IPS DF 6.9 (cell line): ENCODE measurements at regions not wholly inside any gene's neighbourhood (a gene's known extent, or its start where the extent isn't known, plus 50 kb on each side); places are given as distances from the start of the nearest gene placed in this dataset.

Experiments used
- DNase-seq: peaks from one replicate; pipeline ENCODE4 v3.0.0-alpha.2; 2013; ENCODE audit warnings: low read depth, low spot score
- H3K27ac ChIP-seq: one replicate; pipeline ENCODE4 v1.5.1; 2013; ENCODE audit warnings: low read length, control low read depth
- H3K27me3 ChIP-seq: 2 replicates; pipeline ENCODE4 v1.6.1; 2013; ENCODE audit warnings: mild to moderate bottlenecking, low read length; ENCODE audit not compliant: control insufficient read depth, insufficient read depth
- H3K36me3 ChIP-seq: 2 replicates; pipeline ENCODE4 v1.6.1; 2013; ENCODE audit warnings: low read length; ENCODE audit not compliant: control insufficient read depth, insufficient read depth
- H3K4me1 ChIP-seq: 2 replicates; pipeline ENCODE4 v1.6.1; 2013; ENCODE audit warnings: low read length; ENCODE audit not compliant: control insufficient read depth, insufficient read depth
- H3K4me3 ChIP-seq: 2 replicates; pipeline ENCODE4 v1.5.1; 2013; ENCODE audit warnings: mild to moderate bottlenecking, low read length
- H3K9me3 ChIP-seq: 2 replicates; pipeline ENCODE4 v1.6.1; 2013; ENCODE audit warnings: low read length, inconsistent platforms; ENCODE audit not compliant: control insufficient read depth, insufficient read depth
- WGBS: extraction: QIAGEN DNeasy Blood & Tissue Kit; methylation state at CpG from one replicate; pipeline ENCODE4 v1.1.7; 2013; ENCODE audit warnings: mixed read lengths, missing lambda C conversion rate; ENCODE audit not compliant: insufficient read length, insufficient coverage; 5-methylcytosine and 5-hydroxymethylcytosine counted together

GRCh38 chr10:111973826-111974225 lies 209.7 kb downstream of the GPAM start:
- DNase-seq: no peak
- WGBS: no CpG with 5 or more reads among the region's 1 CpG

DNA sequence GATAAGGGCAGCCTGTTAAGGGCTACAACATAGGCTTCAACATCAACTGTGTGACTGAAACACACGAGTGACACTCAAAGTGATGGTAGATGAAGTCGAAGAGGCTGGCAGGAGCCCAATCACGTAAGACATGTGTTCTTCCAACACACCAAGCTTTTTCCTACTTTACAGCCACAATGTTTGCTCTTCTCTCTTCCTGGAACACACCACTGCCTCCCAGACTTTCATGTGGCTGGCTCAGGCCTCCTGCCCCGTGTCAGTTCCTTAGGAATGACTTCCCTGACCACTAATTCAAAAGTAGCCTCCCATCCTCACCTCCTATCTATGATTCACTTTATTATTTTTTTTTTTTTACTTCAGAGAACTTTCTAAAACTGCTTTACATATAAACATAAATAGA lies 209.2 kb downstream of the GPAM start:
- no peaks in the 10 kb centered on the region for H3K36me3 ChIP-seq
- H3K27ac ChIP-seq: no peak overlapping the region
- DNase-seq: no peak
- no peaks in the 10 kb centered on the region for H3K27me3 ChIP-seq
- H3K4me1 ChIP-seq: no peaks in the 10 kb centered on the region
- WGBS: no CpG with 5 or more reads among the region's 4 CpGs
- no peaks in the 10 kb centered on the region for H3K9me3 ChIP-seq
- no peak overlapping the region for H3K4me3 ChIP-seq

More at GRCh38 chr10:111973826-111974225, 209.7 kb downstream of the GPAM start:
- H3K27ac ChIP-seq: no peak overlapping the region
- no peaks in the 10 kb centered on the region for H3K36me3 ChIP-seq
- no peaks in the 10 kb centered on the region for H3K27me3 ChIP-seq
- H3K4me1 ChIP-seq: no peaks in the 10 kb centered on the region
- no peak overlapping the region for H3K4me3 ChIP-seq
- H3K9me3 ChIP-seq: no peaks in the 10 kb centered on the region

- DNase-seq: no peak
- Histone ChIP-seq H3K9me3 (no peaks in the 10 kb centered on the region), H3K27me3 (no peaks in the 10 kb centered on the region), H3K36me3 (no peaks in the 10 kb centered on the region), H3K4me1 (no peaks in the 10 kb centered on the region), H3K27ac (no peak overlapping the region), H3K4me3 (no peak overlapping the region)
- WGBS: 100% methylated on average over 1 of the region's 2 CpGs
Measured at GRCh38 chr10:111976557-111976956, 207.0 kb downstream of the GPAM start.

GRCh38 chr10:111984057-111984456 lies 199.5 kb downstream of the GPAM start:
- no peak overlapping the region; the same call in 1 of the 2 replicates for H3K4me3 ChIP-seq
- no peaks in the 10 kb centered on the region for H3K27me3 ChIP-seq
- no peaks in the 10 kb centered on the region for H3K4me1 ChIP-seq
- H3K9me3 ChIP-seq: no peaks in the 10 kb centered on the region
- DNase-seq: no peak
- no peak overlapping the region for H3K27ac ChIP-seq
- no CpG with 5 or more reads among the region's 6 CpGs for WGBS
- H3K36me3 ChIP-seq: no peaks in the 10 kb centered on the region

DNA sequence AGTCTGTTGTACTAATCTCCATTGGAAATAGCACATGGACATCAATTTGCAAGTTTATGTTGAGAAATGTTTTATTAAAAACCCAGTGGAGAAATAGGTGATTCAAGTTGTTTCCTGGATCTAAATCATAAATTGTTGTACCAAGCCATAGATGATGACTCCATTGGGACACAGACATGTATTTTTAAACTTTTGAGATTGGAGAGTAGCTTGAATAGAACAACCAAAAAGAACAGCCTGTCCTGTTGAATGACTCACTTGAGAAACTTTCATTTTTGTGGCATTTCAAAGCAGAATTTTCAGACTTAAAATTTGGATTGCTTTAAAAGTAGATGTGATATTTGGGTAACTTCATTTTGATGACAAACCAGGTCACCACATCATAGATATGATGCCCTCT lies 197.5 kb downstream of the GPAM start:
- Histone ChIP-seq H3K27me3 (no peaks in the 10 kb centered on the region), H3K4me1 (no peaks in the 10 kb centered on the region)
- no peak for DNase-seq

DNA sequence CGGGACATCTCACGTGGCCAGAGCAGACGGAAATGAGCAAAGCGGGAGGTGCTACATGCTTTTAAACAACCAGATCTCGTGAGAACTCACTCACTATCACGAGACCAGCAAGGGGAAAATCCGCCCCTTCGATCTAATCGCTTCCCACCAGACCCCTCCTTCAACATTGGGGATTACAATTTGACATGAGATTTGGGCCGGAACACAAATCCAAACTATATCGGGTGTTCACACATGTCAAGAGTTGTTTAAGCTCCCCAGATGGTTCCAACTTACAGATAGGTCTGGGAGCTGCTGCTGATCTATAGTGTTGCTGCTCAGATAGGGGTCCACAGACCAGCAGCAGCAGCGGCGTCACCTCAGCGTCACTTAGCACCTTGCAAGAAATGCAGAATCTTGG lies 194.9 kb downstream of the GPAM start:
- Histone ChIP-seq H3K27ac (no peak overlapping the region), H3K4me3 (no peak overlapping the region), H3K9me3 (no peaks in the 10 kb centered on the region), H3K27me3 (no peaks in the 10 kb centered on the region), H3K4me1 (no peaks in the 10 kb centered on the region), H3K36me3 (no peaks in the 10 kb centered on the region)
- no CpG with 5 or more reads among the region's 14 CpGs for WGBS
- no peak for DNase-seq

More for the DNA sequence above, 197.5 kb downstream of the GPAM start:
- H3K27ac ChIP-seq: no peak overlapping the region
- no peak overlapping the region for H3K4me3 ChIP-seq
- H3K9me3 ChIP-seq: no peaks in the 10 kb centered on the region
- no peaks in the 10 kb centered on the region for H3K36me3 ChIP-seq

GRCh38 chr10:111989136-111989911 lies 194.2 kb downstream of the GPAM start:
- H3K9me3 ChIP-seq: no peaks in the 10 kb centered on the region
- H3K4me1 ChIP-seq: no peaks in the 10 kb centered on the region
- no peak overlapping the region for H3K27ac ChIP-seq
- H3K27me3 ChIP-seq: no peaks in the 10 kb centered on the region
- WGBS: no CpG with 5 or more reads among the region's 21 CpGs
- DNase-seq: no peak
- no peak overlapping the region for H3K4me3 ChIP-seq
- no peaks in the 10 kb centered on the region for H3K36me3 ChIP-seq

- H3K36me3 ChIP-seq: no peaks in the 10 kb centered on the region
- no peak overlapping the region for H3K4me3 ChIP-seq
- no CpG with 5 or more reads among the region's 3 CpGs for whole genome bisulfite sequencing
- H3K27ac ChIP-seq: no peak overlapping the region
- no peaks in the 10 kb centered on the region for H3K27me3 ChIP-seq
- no peaks in the 10 kb centered on the region for H3K9me3 ChIP-seq
- no peaks in the 10 kb centered on the region for H3K4me1 ChIP-seq
- DNase-seq: no peak
Measured at GRCh38 chr10:111990734-111991133, 192.8 kb downstream of the GPAM start.

DNA sequence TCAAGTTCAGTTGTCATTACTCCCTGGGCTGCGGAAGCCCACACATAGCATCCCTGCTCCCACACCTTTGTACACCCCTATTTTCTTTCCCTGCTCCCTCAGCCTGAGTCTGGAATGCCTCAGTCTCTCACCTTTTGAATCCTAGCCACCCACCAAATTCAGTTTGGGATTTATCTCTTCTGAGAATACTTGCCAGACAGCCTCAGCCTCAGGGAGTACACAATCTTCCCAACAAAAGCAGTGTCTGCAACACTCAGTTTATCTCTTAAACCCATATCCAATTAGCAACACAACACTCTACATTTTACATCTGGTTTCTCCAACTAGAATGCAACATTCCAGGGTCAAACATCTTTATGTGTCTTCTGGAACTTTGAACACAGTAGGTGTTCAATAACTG lies 190.2 kb downstream of the GPAM start:
- DNase-seq: no peak
- H3K27me3 ChIP-seq: no peaks in the 10 kb centered on the region
- no peaks in the 10 kb centered on the region for H3K36me3 ChIP-seq
- no CpG with 5 or more reads among the region's 1 CpG for WGBS
- no peaks in the 10 kb centered on the region for H3K4me1 ChIP-seq
- H3K27ac ChIP-seq: no peak overlapping the region
- H3K4me3 ChIP-seq: no peak overlapping the region
- no peaks in the 10 kb centered on the region for H3K9me3 ChIP-seq

DNA sequence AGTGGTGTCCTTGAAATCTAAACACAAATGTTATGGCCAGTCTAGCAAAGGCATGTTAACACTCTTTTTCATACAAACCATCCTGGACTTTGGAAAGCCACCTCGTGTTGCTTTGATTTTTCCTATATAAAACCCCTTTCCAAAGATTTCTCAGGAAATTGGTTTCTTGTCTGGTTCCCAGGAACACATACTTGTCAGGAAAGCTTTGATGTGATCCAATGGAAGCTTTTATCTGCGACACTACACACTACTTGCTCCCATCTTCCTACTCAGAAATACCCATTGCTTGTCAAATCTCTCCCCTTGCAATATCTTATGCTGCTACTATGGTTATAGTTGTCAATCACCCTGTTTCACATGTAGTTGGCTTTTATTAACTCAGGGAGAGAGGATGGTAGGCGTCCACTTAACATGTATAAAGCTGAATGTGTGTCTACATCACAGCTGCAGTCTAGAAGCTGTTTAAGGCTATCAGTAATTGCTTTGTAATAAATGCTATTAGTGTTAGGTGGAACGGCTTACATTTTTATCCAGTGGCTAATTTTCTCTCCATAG lies 189.6 kb downstream of the GPAM start:
- no CpG with 5 or more reads among the region's 4 CpGs for WGBS

GRCh38 chr10:111996103-111996502 lies 187.5 kb downstream of the GPAM start:
- Histone ChIP-seq H3K27me3 (no peaks in the 10 kb centered on the region), H3K4me3 (no peak overlapping the region), H3K4me1 (peaks cover 6% of the 10 kb centered on the region; the same call in 1 of the 2 replicates), H3K27ac (no peak overlapping the region), H3K36me3 (no peaks in the 10 kb centered on the region), H3K9me3 (no peaks in the 10 kb centered on the region)
- no peak for DNase-seq
- no CpG with 5 or more reads among the region's 2 CpGs for whole genome bisulfite sequencing

More for the DNA sequence above, 189.6 kb downstream of the GPAM start:
- no peaks in the 10 kb centered on the region for H3K36me3 ChIP-seq
- H3K27me3 ChIP-seq: no peaks in the 10 kb centered on the region
- peaks cover 1% of the 10 kb centered on the region; the same call in 1 of the 2 replicates for H3K4me1 ChIP-seq
- no peaks in the 10 kb centered on the region for H3K9me3 ChIP-seq
- DNase-seq: no peak
- H3K27ac ChIP-seq: no peak overlapping the region
- H3K4me3 ChIP-seq: no peak overlapping the region
